Smooth muscle cell of the brain vasculature (primary cell): ENCODE measurements at regions not wholly inside any gene's neighbourhood (a gene's known extent, or its start where the extent isn't known, plus 50 kb on each side); places are given as distances from the start of the nearest gene placed in this dataset.
"Not testable (repeated sequence)": the region's sequence is repeated elsewhere in the genome, so short reads cannot be mapped to it uniquely, and the experiment has no call there.

ENCODE experiments used
- DNase-seq: peaks from one replicate; pipeline ENCODE4 v3.0.0-alpha.2; 2012; ENCODE audit warnings: low read depth, low spot score

DNA sequence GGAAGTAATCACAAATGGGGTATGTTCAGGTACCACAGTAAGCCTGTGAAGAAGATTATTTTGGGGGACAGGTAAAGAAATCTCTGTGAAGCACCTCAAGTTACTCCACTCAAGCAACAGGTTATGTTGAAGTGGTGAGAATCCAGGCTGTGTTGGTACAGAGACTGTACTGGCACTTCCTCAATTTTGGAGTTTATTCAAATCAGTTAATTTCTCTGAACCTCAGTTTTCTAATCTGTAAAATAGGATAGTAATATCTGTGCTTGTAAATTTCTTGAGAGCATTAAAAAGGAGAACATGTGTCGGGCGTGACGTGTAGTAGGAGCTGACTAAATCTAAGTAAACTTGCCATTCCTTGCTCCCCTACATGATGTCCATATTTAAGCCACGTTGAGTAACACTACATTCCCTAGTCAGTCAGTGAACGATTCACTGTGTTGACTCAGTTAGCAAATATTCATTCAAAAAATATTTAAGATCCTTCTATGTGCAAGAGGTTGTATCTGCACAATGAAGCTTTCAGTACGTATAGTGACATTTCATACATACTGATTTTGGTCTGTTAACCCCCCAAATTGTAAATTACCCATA is 504.2 kb downstream of the ZEB2 start:
- no peak for DNase-seq

- DNase-seq = peak; percentile 40
Measured at GRCh38 chr2:144015036-144015435, 504.9 kb downstream of the ZEB2 start.

DNA sequence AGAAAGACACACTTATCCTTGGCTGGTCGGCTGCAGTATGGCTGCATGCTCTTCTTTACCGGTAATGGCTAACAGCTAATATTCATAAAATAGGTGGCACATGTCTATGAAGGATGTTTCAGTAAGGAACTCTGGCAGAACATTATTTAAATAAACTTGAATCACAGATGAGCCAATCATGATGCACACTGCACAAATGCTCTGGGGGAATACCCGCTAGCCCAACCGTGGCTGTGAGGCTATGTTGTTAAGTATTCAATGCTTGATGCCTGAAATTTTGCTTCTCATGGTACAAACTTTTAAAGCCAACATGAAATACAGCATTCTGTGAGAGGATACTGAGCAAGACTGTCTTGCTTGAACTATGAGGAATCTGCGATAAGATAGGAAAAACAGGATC is 505.8 kb downstream of the ZEB2 start:
- no peak for DNase-seq

GRCh38 chr2:144012304-144012703 is 507.6 kb downstream of the ZEB2 start:
- no peak for DNase-seq

DNA sequence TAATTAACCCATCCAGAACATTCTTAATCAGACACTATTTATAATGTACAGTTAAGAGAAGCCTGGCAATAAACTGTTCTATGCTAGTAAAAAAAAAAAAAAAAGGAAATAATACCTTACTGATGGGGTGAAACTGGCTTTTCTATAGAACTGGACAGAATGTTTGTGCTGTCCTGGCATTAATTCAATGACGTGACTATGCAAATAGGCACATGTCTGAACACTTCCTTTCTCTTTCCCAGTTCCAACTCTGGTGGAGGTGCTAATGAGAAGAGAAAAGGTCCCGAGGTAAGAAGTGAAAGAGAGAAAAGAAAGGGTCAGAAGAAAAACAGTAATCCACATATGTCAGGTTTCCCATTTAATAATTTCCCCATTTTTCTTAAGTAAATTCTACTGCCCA is 508.4 kb downstream of the ZEB2 start:
- no peak for DNase-seq

DNA sequence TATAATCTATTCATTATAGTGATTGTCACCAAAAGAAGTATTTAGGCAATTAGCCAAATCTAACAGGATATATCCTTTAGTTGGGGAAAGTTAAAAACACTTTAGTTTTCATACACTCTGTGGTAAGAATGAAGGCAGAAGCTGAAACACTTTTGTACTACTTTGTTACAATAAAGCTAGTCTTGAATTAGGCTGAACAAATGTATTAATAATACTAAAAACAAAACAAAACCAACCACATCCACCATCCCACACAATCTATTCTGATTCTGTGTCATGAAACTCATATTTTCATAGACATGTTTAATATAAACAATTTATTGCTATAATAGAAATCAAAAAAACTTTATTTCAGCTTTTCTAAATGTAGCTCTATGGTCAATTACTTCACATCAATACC is 508.8 kb downstream of the ZEB2 start:
- no peak for DNase-seq

- DNase-seq = no peak
Measured at GRCh38 chr2:144010096-144010836, 509.7 kb downstream of the ZEB2 start.

GRCh38 chr2:144006139-144006538 is 513.8 kb downstream of the ZEB2 start:
- no peak for DNase-seq

DNA sequence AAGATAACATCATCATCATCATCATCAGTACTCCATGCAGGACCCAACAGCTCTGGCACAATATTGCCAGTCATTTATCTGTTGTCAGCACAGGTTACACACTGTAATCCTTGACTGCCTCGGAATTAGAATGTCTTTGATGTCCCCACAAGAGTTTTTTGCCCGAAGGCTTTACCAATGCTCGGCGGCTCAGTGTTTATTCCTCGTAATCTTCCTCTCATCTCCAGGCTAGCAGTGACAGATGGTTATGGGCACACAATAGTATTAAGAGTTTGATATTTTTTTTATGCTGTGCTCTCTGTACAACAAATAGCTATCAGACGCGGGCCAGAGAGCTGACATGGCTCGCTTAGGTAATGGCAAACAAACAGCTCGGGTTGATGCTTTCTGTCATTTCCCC is 515.2 kb downstream of the ZEB2 start:
- DNase-seq = no peak

DNA sequence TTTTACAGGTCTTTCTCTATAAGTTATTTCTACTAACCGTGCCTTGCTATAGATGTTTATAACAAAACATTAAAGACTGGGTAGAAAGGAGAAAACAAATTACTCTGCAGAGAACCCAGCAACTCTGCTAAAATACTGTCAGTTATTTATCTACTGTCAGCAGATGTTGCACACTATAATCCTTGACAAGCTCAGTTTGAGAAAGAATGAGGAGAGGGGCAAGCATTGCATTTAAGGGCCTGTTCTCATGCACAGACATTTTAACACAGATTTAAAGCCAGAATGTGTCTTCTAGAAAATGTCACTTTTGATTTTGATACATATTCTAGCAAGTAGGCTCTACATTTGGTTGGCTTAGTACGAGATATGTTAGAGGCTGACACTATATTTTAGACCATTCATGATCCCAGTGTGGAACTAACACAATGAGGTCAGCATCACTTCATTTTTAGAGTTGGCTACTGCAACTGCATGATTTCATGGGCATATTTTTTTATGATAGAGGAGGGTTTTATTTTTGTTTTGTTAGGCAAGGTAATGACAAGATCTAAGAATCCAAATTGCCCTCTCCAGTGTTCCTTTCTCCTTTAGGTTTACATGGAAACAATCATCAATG is 516.4 kb downstream of the ZEB2 start:
- DNase-seq = no peak

DNA sequence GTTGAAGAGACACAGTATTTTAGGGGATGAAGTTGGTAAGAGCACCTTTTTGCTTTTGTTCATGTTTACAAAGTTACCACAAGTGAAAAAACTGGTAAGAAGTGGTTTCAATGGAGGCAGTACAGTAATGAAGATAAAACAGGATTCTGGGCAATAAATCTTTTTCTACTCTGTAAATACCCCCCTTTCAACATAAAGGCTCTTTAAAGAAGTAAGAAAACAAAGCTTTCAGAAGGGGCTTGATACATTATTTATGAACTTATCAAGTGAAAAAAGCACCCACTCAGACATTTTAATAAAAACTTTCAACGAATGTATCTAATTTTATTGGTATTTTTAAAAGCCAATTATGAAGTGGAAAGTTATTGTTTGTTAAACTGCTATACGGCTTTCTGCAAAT is 522.9 kb downstream of the ZEB2 start:
- no peak for DNase-seq

- no peak for DNase-seq
Measured at GRCh38 chr2:143994961-143995360, 525.0 kb downstream of the ZEB2 start.

GRCh38 chr2:143991596-143991995 is 528.3 kb downstream of the ZEB2 start:
- DNase-seq = not testable (repeated sequence)

GRCh38 chr2:143988082-143988481 is 531.8 kb downstream of the ZEB2 start:
- DNase-seq = no peak

DNA sequence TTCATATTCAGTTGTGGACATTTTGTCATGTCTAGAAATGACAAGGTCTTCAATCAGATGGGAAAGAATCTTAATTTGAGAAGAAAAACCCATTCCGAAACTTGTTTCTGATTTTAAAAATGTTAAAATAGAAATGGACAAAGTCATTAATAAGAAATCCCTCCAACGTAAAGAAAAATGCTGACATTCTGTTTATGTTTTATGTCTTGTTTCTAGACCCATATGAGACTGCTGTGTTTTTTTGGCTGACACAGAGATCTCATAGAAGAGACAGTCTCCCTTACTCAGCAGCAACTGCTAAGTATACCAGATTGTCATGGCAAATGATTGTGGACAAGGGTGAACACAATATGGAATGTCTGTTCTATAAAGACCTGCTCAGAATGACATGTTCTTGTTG is 538.5 kb downstream of the ZEB2 start:
- DNase-seq = no peak

DNA sequence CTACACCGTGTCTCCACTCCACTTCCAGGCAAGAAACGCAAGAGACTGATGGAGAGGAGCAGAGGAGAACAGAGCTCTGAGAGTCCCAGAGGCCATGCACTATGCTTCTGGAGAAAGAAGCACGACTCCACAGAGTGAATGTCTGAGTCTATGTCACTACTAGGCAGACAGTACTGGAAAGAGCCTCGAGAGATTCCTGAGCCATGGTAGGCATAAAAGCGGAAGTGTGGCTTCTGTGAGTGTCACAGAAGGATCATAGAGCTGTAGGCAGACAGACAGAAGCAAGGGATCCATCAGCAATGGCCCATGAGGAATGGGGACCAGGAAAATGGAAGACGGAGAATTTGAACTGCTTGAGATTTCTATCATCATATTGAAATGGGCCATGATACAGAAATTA is 542.6 kb downstream of the ZEB2 start:
- no peak for DNase-seq

DNA sequence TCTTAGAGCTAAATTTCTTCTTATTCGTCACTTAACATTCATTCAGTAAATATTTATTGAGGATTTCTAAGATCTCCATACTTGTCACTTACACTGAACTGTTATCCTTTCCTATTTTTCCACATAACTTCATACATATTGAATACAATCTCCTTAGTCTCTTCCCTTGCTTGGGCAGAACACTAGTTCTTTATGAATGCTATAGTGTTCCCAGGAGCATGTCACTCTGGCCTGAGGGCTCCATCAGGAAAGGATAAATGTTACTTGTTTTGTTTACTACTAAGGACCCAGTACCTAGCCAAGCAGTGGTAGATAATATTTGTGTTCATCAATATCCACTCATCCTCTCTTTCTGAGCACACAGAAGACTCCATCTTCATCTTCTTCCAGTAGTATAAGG is 544.7 kb downstream of the ZEB2 start:
- DNase-seq = no peak

- no peak for DNase-seq
Measured at GRCh38 chr2:143974262-143974661, 545.7 kb downstream of the ZEB2 start.

GRCh38 chr2:143968860-143969259 is 551.1 kb downstream of the ZEB2 start:
- no peak for DNase-seq

- no peak for DNase-seq
Measured at GRCh38 chr2:143968360-143968759, 551.6 kb downstream of the ZEB2 start.

DNA sequence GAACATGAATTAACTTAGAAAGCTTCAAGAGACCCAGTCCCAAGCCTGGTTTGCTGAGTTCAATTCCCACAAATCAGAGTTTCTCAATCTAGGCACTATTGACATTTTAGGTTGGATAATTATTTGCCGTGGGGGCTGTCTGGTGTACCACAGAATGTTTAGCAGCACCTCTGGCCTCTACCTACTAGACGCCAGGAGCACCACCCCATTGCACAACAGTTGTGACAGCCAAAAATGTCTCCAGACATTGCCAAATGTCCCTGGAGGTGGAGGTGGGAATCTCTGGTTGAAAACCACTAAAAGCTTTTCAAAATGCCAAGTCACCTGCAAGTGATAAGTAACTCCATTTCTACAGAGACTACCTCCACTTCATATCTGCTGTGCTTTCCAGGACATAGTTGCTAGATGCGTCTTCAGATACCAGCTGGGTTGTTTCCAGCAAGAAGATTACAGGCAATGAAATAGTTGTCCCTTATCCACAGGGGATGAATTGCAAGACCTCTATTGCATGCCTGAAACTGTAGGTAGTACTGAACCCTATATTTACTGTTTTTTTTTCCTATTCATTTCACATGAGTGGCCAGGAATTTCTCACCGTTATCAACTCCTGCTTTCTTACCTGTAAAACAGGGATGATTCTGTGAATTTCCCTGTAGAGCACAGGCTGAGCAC is 554.3 kb downstream of the ZEB2 start:
- no peak for DNase-seq

DNA sequence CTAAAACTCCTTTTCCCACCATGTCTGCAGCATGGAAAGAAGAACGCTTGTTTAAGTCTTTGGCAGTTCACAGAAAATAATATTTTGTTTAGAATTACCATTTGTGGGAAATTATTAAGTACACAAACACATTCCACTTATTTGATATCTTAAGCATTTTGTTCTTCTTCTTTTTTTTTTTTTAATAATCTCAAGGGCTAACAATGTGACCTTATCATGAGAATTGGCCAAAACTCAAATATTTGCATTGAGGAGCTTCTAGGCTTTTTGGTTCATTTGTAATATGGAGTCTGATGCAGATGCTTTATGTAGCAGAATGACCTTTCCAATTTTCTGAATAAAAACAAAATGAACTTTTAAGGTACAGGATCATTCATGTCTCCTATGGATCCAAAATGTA is 555.0 kb downstream of the ZEB2 start:
- no peak for DNase-seq

- DNase-seq = no peak
Measured at GRCh38 chr2:143960177-143960576, 559.7 kb downstream of the ZEB2 start.
